A549 (cell line): ENCODE measurements at regions not wholly inside any gene's neighbourhood (a gene's known extent, or its start where the extent isn't known, plus 50 kb on each side); places are given as distances from the start of the nearest gene placed in this dataset.

ENCODE experiments used
- ATAC-seq, 2 experiments: fragments of 200-7000 bp in 1 of 2; fragments of >200 bp in 1 of 2; cut with Nextera tagmentation in 1 of 2; cut with Tn5 transposase in 1 of 2; 3 replicates each; pipeline versions ENCODE4 v1.8.0 to v1.9.1; 2018 to 2020; ENCODE audit warnings: mild to moderate bottlenecking in 1 of 2, moderate library complexity in 1 of 2
- CTCF ChIA-PET: fragments of 300-600 bp; sonication (Branson Sonifier 250); formaldehyde crosslinking; extraction: SDS; loops from one replicate; lab custom pipeline; 2021; ENCODE audit warnings: antibody characterized with exemption, inconsistent platforms; lab: Yijun Ruan, JAX
- POLR2A ChIA-PET: fragments of 350-600 bp; formaldehyde crosslinking; extraction: SDS; loops from one replicate; lab custom pipeline; 2021; ENCODE audit warnings: antibody characterized with exemption, inconsistent platforms; lab: Yijun Ruan, JAX
- DNase-seq, 2 experiments: peaks; one replicate each; pipeline versions ENCODE4 v3.0.0 to v3.0.0-alpha.2; 2011 to 2016; ENCODE audit warnings: low read depth in 1 of 2, low spot score in 1 of 2
- FAIRE-seq: peaks from 2 replicates; lab custom pipeline; 2011; peaks lifted over from hg19 to GRCh38; lab: Jason Lieb, UNC
- H3K27ac ChIP-seq, 2 experiments: fragments of >200 bp; sonication (Bioruptor Twin); formaldehyde crosslinking; 3 replicates each; pipeline ENCODE4 v1.5.1; 2016 to 2017
- H3K4me1 ChIP-seq: fragments of >200 bp; sonication (Bioruptor Twin); formaldehyde crosslinking; 3 replicates; pipeline ENCODE4 v1.6.1; 2016
- H3K4me2 ChIP-seq: fragments of >200 bp; sonication (Bioruptor Twin); formaldehyde crosslinking; 3 replicates; pipeline ENCODE4 v1.6.1; 2016
- H3K4me3 ChIP-seq: fragments of >200 bp; sonication (Bioruptor Twin); formaldehyde crosslinking; 3 replicates; pipeline ENCODE4 v1.5.1; 2016
- H3K9me3 ChIP-seq: fragments of >200 bp; sonication (Bioruptor Twin); formaldehyde crosslinking; 3 replicates; pipeline ENCODE4 v1.6.1; 2016
- BHLHE40 ChIP-seq: IDR thresholded peaks from 2 replicates; pipeline ENCODE4 v1.6.1; 2012; ENCODE audit warnings: low read depth, low read length, inconsistent platforms
- CBX2 ChIP-seq: fragments of 200-600 bp; sonication (generic); IDR thresholded peaks from 2 replicates; pipeline ENCODE4 v1.6.1; 2016; ENCODE audit warnings: low read depth, mild to moderate bottlenecking, borderline replicate concordance
- CHD2 ChIP-seq: fragments of 150-350 bp; IDR thresholded peaks from 2 replicates; pipeline ENCODE4 v1.6.1; 2014; ENCODE audit warnings: low read length; ENCODE audit not compliant: partially characterized antibody
- EHF ChIP-seq: fragments of 250-450 bp; sonication (Bioruptor Pico); IDR thresholded peaks from 2 replicates; pipeline ENCODE4 v1.5.0; 2020; ENCODE audit warnings: mild to moderate bottlenecking
- FOXS1 ChIP-seq: fragments of 250-450 bp; sonication (Bioruptor Pico); IDR thresholded peaks from 2 replicates; pipeline ENCODE4 v1.5.0; 2020; ENCODE audit warnings: mild to moderate bottlenecking, moderate library complexity
- GATA3 ChIP-seq: IDR thresholded peaks from 2 replicates; pipeline ENCODE4 v1.6.1; 2012; ENCODE audit warnings: borderline replicate concordance
- HOXA7 ChIP-seq: fragments of 250-450 bp; sonication (Bioruptor Pico); IDR thresholded peaks from 2 replicates; pipeline ENCODE4 v1.5.0; 2020; ENCODE audit warnings: mild to moderate bottlenecking, moderate library complexity
- HOXB5 ChIP-seq: fragments of 250-450 bp; sonication (Bioruptor Pico); IDR thresholded peaks from 2 replicates; pipeline ENCODE4 v1.5.0; 2020; ENCODE audit warnings: mild to moderate bottlenecking, moderate library complexity
- JUNB ChIP-seq: fragments of >200 bp; sonication (Bioruptor Twin); formaldehyde crosslinking; IDR thresholded peaks from 2 replicates; pipeline ENCODE4 v1.6.1; 2016
- KDM1A ChIP-seq: fragments of 200-600 bp; sonication (generic); IDR thresholded peaks from 2 replicates; pipeline ENCODE4 v1.6.1; 2016; ENCODE audit warnings: low read depth, mild to moderate bottlenecking
- KDM5A ChIP-seq: fragments of 200-600 bp; sonication (generic); IDR thresholded peaks from 2 replicates; pipeline ENCODE4 v1.6.1; 2016; ENCODE audit warnings: antibody characterized with exemption, mild to moderate bottlenecking
- MAZ ChIP-seq: fragments of 150-350 bp; IDR thresholded peaks from 2 replicates; pipeline ENCODE4 v1.6.1; 2014; ENCODE audit warnings: antibody characterized with exemption, low read depth, low read length, borderline replicate concordance
- MYC ChIP-seq: IDR thresholded peaks from 2 replicates; pipeline ENCODE4 v1.6.1; 2012; ENCODE audit warnings: mild to moderate bottlenecking, inconsistent platforms, low read length, improper control_type of control experiment, borderline replicate concordance
- POLR2A ChIP-seq: IDR thresholded peaks from 2 replicates; pipeline ENCODE4 v1.6.1; 2012; ENCODE audit warnings: mild to moderate bottlenecking, low read length
- POLR2AphosphoS2 ChIP-seq: conservative IDR thresholded peaks from 2 replicates; pipeline ENCODE4 v1.6.1; 2012; ENCODE audit warnings: low read length, improper control_type of control experiment, inconsistent platforms
- RAD21 ChIP-seq, 2 experiments: fragments of >200 bp in 1 of 2; sonication (Bioruptor Twin) in 1 of 2; formaldehyde crosslinking in 1 of 2; IDR thresholded peaks in 1 of 2; conservative IDR thresholded peaks in 1 of 2; 2 replicates in 1 of 2; 3 replicates in 1 of 2; pipeline ENCODE4 v1.6.1; 2012 to 2018; ENCODE audit warnings: inconsistent platforms in 1 of 2
- RCOR1 ChIP-seq: fragments of 150-350 bp; IDR thresholded peaks from 2 replicates; pipeline ENCODE4 v1.6.1; 2014; ENCODE audit warnings: antibody characterized with exemption, low read length, low read depth
- SMC3 ChIP-seq: fragments of >200 bp; sonication (Bioruptor Twin); formaldehyde crosslinking; IDR thresholded peaks from 3 replicates; pipeline ENCODE4 v1.6.1; 2018; ENCODE audit warnings: inconsistent platforms
- SREBF2 ChIP-seq: fragments of 450-650 bp; IDR thresholded peaks from 2 replicates; pipeline ENCODE4 v1.6.1; 2014; ENCODE audit warnings: mild to moderate bottlenecking, moderate library complexity
- TFCP2L1 ChIP-seq: fragments of 250-450 bp; sonication (Bioruptor Pico); IDR thresholded peaks from 2 replicates; pipeline ENCODE4 v1.5.0; 2021; ENCODE audit warnings: mild to moderate bottlenecking
- USF2 ChIP-seq: fragments of 450-650 bp; IDR thresholded peaks from 2 replicates; pipeline ENCODE4 v1.6.1; 2014; ENCODE audit warnings: antibody characterized with exemption
- ZNF302 ChIP-seq: fragments of 250-450 bp; sonication (Bioruptor Pico); IDR thresholded peaks from 2 replicates; pipeline ENCODE4 v1.9.0; 2021; ENCODE audit warnings: inconsistent platforms, mild to moderate bottlenecking, moderate library complexity
- ZSCAN20 ChIP-seq: fragments of 250-450 bp; sonication (Bioruptor Pico); IDR thresholded peaks from 2 replicates; pipeline ENCODE4 v1.8.0; 2022; ENCODE audit warnings: mild to moderate bottlenecking, moderate library complexity
- WGBS: methylation state at CpG from one replicate; pipeline ENCODE4 v1.1.6; 2017; ENCODE audit errors: missing lambda C conversion rate; 5-methylcytosine and 5-hydroxymethylcytosine counted together
- TF ChIP-seq, protein P1 (sequence below): fragments of 200-600 bp; sonication (generic); IDR thresholded peaks from 2 replicates; pipeline ENCODE4 v1.6.1; 2016; ENCODE audit warnings: antibody characterized with exemption, mild to moderate bottlenecking, moderate library complexity
- TF ChIP-seq, protein P2 (sequence below): fragments of 150-350 bp; IDR thresholded peaks from 2 replicates; pipeline ENCODE4 v1.6.1; 2014; ENCODE audit warnings: low read depth, mild to moderate bottlenecking, low read length
- TF ChIP-seq, protein P3 (sequence below): fragments of 250-450 bp; sonication (Bioruptor Pico); IDR thresholded peaks from 2 replicates; pipeline ENCODE4 v1.5.0; 2021; ENCODE audit warnings: mild to moderate bottlenecking, moderate library complexity, borderline replicate concordance

- TF ChIP-seq, protein P1, sequence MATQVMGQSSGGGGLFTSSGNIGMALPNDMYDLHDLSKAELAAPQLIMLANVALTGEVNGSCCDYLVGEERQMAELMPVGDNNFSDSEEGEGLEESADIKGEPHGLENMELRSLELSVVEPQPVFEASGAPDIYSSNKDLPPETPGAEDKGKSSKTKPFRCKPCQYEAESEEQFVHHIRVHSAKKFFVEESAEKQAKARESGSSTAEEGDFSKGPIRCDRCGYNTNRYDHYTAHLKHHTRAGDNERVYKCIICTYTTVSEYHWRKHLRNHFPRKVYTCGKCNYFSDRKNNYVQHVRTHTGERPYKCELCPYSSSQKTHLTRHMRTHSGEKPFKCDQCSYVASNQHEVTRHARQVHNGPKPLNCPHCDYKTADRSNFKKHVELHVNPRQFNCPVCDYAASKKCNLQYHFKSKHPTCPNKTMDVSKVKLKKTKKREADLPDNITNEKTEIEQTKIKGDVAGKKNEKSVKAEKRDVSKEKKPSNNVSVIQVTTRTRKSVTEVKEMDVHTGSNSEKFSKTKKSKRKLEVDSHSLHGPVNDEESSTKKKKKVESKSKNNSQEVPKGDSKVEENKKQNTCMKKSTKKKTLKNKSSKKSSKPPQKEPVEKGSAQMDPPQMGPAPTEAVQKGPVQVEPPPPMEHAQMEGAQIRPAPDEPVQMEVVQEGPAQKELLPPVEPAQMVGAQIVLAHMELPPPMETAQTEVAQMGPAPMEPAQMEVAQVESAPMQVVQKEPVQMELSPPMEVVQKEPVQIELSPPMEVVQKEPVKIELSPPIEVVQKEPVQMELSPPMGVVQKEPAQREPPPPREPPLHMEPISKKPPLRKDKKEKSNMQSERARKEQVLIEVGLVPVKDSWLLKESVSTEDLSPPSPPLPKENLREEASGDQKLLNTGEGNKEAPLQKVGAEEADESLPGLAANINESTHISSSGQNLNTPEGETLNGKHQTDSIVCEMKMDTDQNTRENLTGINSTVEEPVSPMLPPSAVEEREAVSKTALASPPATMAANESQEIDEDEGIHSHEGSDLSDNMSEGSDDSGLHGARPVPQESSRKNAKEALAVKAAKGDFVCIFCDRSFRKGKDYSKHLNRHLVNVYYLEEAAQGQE, result no peak
- TF ChIP-seq, protein P2, sequence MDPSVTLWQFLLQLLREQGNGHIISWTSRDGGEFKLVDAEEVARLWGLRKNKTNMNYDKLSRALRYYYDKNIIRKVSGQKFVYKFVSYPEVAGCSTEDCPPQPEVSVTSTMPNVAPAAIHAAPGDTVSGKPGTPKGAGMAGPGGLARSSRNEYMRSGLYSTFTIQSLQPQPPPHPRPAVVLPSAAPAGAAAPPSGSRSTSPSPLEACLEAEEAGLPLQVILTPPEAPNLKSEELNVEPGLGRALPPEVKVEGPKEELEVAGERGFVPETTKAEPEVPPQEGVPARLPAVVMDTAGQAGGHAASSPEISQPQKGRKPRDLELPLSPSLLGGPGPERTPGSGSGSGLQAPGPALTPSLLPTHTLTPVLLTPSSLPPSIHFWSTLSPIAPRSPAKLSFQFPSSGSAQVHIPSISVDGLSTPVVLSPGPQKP, result no peak
- TF ChIP-seq POLR2A (no peak), RCOR1 (no peak)
Measured at GRCh38 chr2:128557831-128558241, 239.2 kb upstream of the HS6ST1 start (continued).

DNA sequence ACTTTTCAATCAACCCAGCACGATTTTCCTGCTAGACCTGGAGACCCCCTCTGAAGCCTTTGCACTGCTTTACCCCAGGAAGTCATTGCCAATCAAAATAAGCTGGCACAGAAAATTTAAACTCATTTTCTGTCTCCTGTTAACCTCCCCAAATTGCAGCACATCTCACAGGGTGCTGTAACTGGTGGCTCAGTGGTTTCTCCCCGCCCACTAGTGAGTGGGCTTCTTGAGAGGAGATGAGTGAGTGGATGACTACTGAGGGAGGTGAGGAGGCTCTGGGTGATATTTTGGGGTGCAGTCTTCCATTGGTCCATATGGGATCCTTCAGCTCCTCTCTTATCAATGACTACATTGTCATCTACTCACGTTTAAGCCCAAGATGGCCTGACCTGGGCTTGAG, 239.8 kb upstream of the HS6ST1 start:
- ChIA-PET POLR2A (no interaction called here), CTCF (no interaction called here)
- FAIRE-seq, result no peak

DNA sequence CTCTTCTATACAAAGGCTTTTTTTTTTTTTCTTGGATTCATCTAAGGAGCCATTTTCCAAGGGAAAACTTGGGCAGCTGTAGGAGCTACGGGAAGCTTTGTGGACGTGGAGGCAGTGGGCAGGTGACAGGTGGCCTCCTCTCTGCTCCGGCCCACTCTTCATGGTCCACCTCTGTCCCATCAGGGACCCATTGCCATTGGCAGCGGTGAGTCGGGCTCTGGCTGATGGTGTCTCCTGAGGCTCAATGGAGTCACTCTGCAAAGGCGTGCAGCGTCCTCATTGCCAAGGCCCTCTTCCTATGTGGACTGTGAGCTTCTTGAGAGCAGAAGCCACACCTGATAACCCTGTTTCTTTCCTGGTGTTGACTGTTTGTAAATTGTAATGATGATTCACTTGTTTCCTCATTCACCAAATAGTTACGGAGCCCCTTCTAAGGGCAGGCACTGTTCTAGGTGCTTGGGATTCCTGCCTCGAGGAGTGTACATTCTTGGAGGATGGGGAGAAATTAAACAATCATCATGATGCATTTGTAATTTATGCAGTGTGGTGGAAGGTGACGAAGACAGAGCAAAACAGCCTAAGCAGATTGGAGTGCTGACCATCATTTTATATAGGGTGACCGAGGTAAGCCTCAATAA, 240.3 kb upstream of the HS6ST1 start:
- no peak for DNase-seq
- ChIA-PET POLR2A (no interaction called here), CTCF (no interaction called here)
- Histone ChIP-seq H3K9me3 (no peaks in the 10 kb centered on the region), H3K4me3 (no peak overlapping the region), H3K4me2 (no peak overlapping the region), H3K27ac (no peak overlapping the region), H3K4me1 (no peaks in the 10 kb centered on the region)
- FAIRE-seq, result no peak
- TF ChIP-seq MAZ (no peak), CHD2 (no peak), BHLHE40 (no peak), TFCP2L1 (CRISPR knock-in tag) (no peak), SMC3 (no peak), HOXB5 (CRISPR knock-in tag) (no peak), HOXA7 (CRISPR knock-in tag) (no peak), KDM1A (no peak), FOXS1 (CRISPR knock-in tag) (no peak), EHF (CRISPR knock-in tag) (no peak), ZNF302 (no peak), MYC (no peak), CBX2 (no peak), JUNB (no peak), ZSCAN20 (CRISPR knock-in tag) (no peak), GATA3 (no peak), RAD21 (conservative IDR thresholded peaks at IDR 0.05 in 1 of 2, IDR thresholded peaks at IDR 0.05 in 1 of 2) (no peak)
- ATAC-seq, result no peak
- 45% methylated on average over 9 of the region's 11 CpGs for WGBS

More for the DNA sequence above, 239.8 kb upstream of the HS6ST1 start:
- WGBS, result 26% methylated on average over 3 of the region's 3 CpGs
- H3K9me3 ChIP-seq, result no peaks in the 10 kb centered on the region
- no peak for DNase-seq
- no peaks in the 10 kb centered on the region for H3K4me1 ChIP-seq
- no peak for TF ChIP-seq POLR2AphosphoS2
- no peak for TF ChIP-seq SMC3
- TF ChIP-seq SREBF2, result no peak
- no peak for TF ChIP-seq EHF (CRISPR knock-in tag)
- no peak for TF ChIP-seq RAD21 (conservative IDR thresholded peaks at IDR 0.05 in 1 of 2, IDR thresholded peaks at IDR 0.05 in 1 of 2)
- TF ChIP-seq USF2, result no peak
- TF ChIP-seq ZNF302, result no peak
- no peak for TF ChIP-seq KDM5A
- no peak for TF ChIP-seq HOXA7 (CRISPR knock-in tag)
- TF ChIP-seq, protein P3, sequence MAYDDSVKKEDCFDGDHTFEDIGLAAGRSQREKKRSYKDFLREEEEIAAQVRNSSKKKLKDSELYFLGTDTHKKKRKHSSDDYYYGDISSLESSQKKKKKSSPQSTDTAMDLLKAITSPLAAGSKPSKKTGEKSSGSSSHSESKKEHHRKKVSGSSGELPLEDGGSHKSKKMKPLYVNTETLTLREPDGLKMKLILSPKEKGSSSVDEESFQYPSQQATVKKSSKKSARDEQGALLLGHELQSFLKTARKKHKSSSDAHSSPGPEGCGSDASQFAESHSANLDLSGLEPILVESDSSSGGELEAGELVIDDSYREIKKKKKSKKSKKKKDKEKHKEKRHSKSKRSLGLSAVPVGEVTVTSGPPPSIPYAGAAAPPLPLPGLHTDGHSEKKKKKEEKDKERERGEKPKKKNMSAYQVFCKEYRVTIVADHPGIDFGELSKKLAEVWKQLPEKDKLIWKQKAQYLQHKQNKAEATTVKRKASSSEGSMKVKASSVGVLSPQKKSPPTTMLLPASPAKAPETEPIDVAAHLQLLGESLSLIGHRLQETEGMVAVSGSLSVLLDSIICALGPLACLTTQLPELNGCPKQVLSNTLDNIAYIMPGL (CRISPR knock-in tag), result no peak
- TF ChIP-seq, all 56 proteins: peak for 0
- ATAC-seq, result no peak
- Histone ChIP-seq H3K27ac (no peak overlapping the region), H3K4me3 (no peak overlapping the region), H3K4me2 (no peak overlapping the region)
